ENCODE measurements at regions not wholly inside any gene's neighbourhood (a gene's known extent, or its start where the extent isn't known, plus 50 kb on each side); places are given as distances from the start of the nearest gene placed in this dataset.
A peak's percentile ranks its signal among the peaks of the same experiment; 100 is the strongest.

- Histone ChIP-seq H3K4me3 (ENCODE audit: low read depth in 1 of 2, low read length in 2 of 2) (no peak overlapping the region), H3K9ac (ENCODE audit: low read depth, low read length) (no peak overlapping the region), H3K27me3 (ENCODE audit: insufficient read depth, low read length, poor library complexity) (peaks cover 8% of the 10 kb centered on the region), H2AFZ (ENCODE audit: low read depth, low read length) (no peak overlapping the region), H3K9me3 (ENCODE audit: insufficient read depth, low read length, severe bottlenecking) (no peaks in the 10 kb centered on the region), H4K20me1 (ENCODE audit: insufficient read depth, low read length) (no peaks in the 10 kb centered on the region), H3K27ac (ENCODE audit: low read length) (no peak overlapping the region), H3K4me1 (ENCODE audit: insufficient read depth, low read length) (no peaks in the 10 kb centered on the region), H3K36me3 (ENCODE audit: insufficient read depth, low read length) (no peaks in the 10 kb centered on the region), H3K4me2 (ENCODE audit: insufficient read depth, low read length) (no peak overlapping the region), H3K79me2 (ENCODE audit: insufficient read depth, low read length) (no peaks in the 10 kb centered on the region)
- ATAC-seq (ENCODE audit: insufficient read depth, low read depth) (no peak), DNase-seq (no peak)
- peak; percentile 12 for TF ChIP-seq CTCF (IDR thresholded peaks at IDR 0.05; ENCODE audit: borderline replicate concordance, extremely low read depth, low read length, poor library complexity, severe bottlenecking)
- TF ChIP-seq EZH2 (IDR thresholded peaks at IDR 0.05; ENCODE audit: borderline replicate concordance, low read depth, low read length, severe bottlenecking) = no peak
These were observed 60.3 kb upstream of the PPP2R3A start for GRCh38 chr3:135905058-135905724.

- H3K9me3 ChIP-seq (ENCODE audit: insufficient read depth, low read length, severe bottlenecking) = no peaks in the 10 kb centered on the region
These were observed 57.9 kb upstream of the PPP2R3A start for GRCh38 chr3:135907422-135908165.

DNA sequence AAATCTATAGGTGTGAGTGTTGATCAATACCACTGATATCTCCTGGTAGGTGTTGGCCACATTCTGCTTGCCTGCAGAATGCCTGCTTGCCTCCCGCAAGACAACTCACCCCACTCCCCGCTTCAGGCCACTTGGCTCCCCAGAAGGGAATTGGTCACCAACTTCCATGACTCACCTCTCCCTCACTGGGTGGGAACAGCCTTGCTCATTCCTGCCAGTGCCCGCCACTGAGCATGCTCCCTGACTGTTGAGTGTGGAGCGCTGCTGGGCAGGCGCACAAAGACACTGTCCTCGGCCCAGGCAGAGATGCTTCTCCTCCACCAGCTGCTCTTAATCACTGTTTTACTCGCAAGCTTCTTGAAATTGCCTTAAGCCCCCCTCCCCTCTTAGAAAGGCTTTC is 57.3 kb upstream of the PPP2R3A start:
- ATAC-seq (ENCODE audit: insufficient read depth, low read depth) = no peak

More at GRCh38 chr3:135907422-135908165, 57.9 kb upstream of the PPP2R3A start:
- peaks cover 8% of the 10 kb centered on the region for H3K27me3 ChIP-seq (ENCODE audit: insufficient read depth, low read length, poor library complexity)
- TF ChIP-seq EZH2 (IDR thresholded peaks at IDR 0.05; ENCODE audit: borderline replicate concordance, low read depth, low read length, severe bottlenecking) = no peak
- TF ChIP-seq CTCF (IDR thresholded peaks at IDR 0.05; ENCODE audit: borderline replicate concordance, extremely low read depth, low read length, poor library complexity, severe bottlenecking) = no peak
- no peak overlapping the region for H3K27ac ChIP-seq (ENCODE audit: low read length)
- ATAC-seq (ENCODE audit: insufficient read depth, low read depth) (no peak), DNase-seq (no peak)
- no peaks in the 10 kb centered on the region for H3K79me2 ChIP-seq (ENCODE audit: insufficient read depth, low read length)
- H3K9ac ChIP-seq (ENCODE audit: low read depth, low read length) = no peak overlapping the region
- H3K4me2 ChIP-seq (ENCODE audit: insufficient read depth, low read length) = no peak overlapping the region
- H2AFZ ChIP-seq (ENCODE audit: low read depth, low read length) = no peak overlapping the region
- H3K36me3 ChIP-seq (ENCODE audit: insufficient read depth, low read length) = no peaks in the 10 kb centered on the region
- no peak overlapping the region for H3K4me3 ChIP-seq (ENCODE audit: low read depth in 1 of 2, low read length in 2 of 2)
- H4K20me1 ChIP-seq (ENCODE audit: insufficient read depth, low read length) = no peaks in the 10 kb centered on the region
- no peaks in the 10 kb centered on the region for H3K4me1 ChIP-seq (ENCODE audit: insufficient read depth, low read length)

More for the DNA sequence above, 57.3 kb upstream of the PPP2R3A start:
- H3K4me1 ChIP-seq (ENCODE audit: insufficient read depth, low read length) = no peaks in the 10 kb centered on the region
- no peaks in the 10 kb centered on the region for H3K79me2 ChIP-seq (ENCODE audit: insufficient read depth, low read length)
- H3K27me3 ChIP-seq (ENCODE audit: insufficient read depth, low read length, poor library complexity) = peaks cover 8% of the 10 kb centered on the region
- TF ChIP-seq EZH2 (IDR thresholded peaks at IDR 0.05; ENCODE audit: borderline replicate concordance, low read depth, low read length, severe bottlenecking) (no peak), CTCF (IDR thresholded peaks at IDR 0.05; ENCODE audit: borderline replicate concordance, extremely low read depth, low read length, poor library complexity, severe bottlenecking) (no peak)
- no peak for DNase-seq
- no peak overlapping the region for H2AFZ ChIP-seq (ENCODE audit: low read depth, low read length)
- H3K9ac ChIP-seq (ENCODE audit: low read depth, low read length) = no peak overlapping the region
- no peak overlapping the region for H3K4me3 ChIP-seq (ENCODE audit: low read depth in 1 of 2, low read length in 2 of 2)
- H3K4me2 ChIP-seq (ENCODE audit: insufficient read depth, low read length) = no peak overlapping the region
- H3K27ac ChIP-seq (ENCODE audit: low read length) = no peak overlapping the region
- no peaks in the 10 kb centered on the region for H4K20me1 ChIP-seq (ENCODE audit: insufficient read depth, low read length)
- H3K9me3 ChIP-seq (ENCODE audit: insufficient read depth, low read length, severe bottlenecking) = no peaks in the 10 kb centered on the region
- H3K36me3 ChIP-seq (ENCODE audit: insufficient read depth, low read length) = no peaks in the 10 kb centered on the region

All from DND-41 (cell line).